Breast epithelium (tissue), 4 donors: ENCODE measurements at regions not wholly inside any gene's neighbourhood (a gene's known extent, or its start where the extent isn't known, plus 50 kb on each side); places are given as distances from the start of the nearest gene placed in this dataset.

Source experiments
- DNase-seq, 2 donors: peaks; one replicate each; pipeline ENCODE4 v3.0.0-alpha.2; 2019; ENCODE audit warnings: low spot score in 2 of 2
- H3K27ac ChIP-seq, 2 donors: fragments of 200-600 bp; sonication (generic) in 1 of 2; one replicate each; pipeline ENCODE4 v1.5.1; 2016 to 2019; ENCODE audit warnings: mild to moderate bottlenecking in 1 of 2
- H3K27me3 ChIP-seq, 2 donors: fragments of 200-600 bp; sonication (generic) in 1 of 2; one replicate each; pipeline versions ENCODE4 v1.5.1 to v1.6.0; 2017 to 2019; ENCODE audit warnings: control low read depth in 1 of 2, mild to moderate bottlenecking in 1 of 2
- H3K36me3 ChIP-seq: fragments of 200-600 bp; one replicate; pipeline ENCODE4 v1.5.1; 2019
- H3K4me1 ChIP-seq, 2 donors: fragments of 200-600 bp; sonication (generic); one replicate each; pipeline ENCODE4 v1.5.1; 2016 to 2019; ENCODE audit warnings: control low read depth in 1 of 2
- H3K4me3 ChIP-seq, 3 donors: fragments of 200-600 bp; sonication (generic); 1 replicate in 2 of 3; 2 replicates in 1 of 3; pipeline ENCODE4 v1.5.1; 2016 to 2019; ENCODE audit warnings: mild to moderate bottlenecking in 3 of 3, moderate library complexity in 2 of 3
- H3K9me3 ChIP-seq, 2 donors: fragments of 200-600 bp; sonication (generic) in 1 of 2; one replicate each; pipeline ENCODE4 v1.5.1; 2016 to 2019; ENCODE audit warnings: control low read depth in 1 of 2
- CTCF ChIP-seq, 3 donors: fragments of 450-650 bp; IDR thresholded peaks; one replicate each; pipeline ENCODE4 v1.5.1; 2016 to 2017; ENCODE audit warnings: antibody characterized with exemption in 3 of 3, mild to moderate bottlenecking in 3 of 3, moderate library complexity in 3 of 3
- POLR2A ChIP-seq: fragments of 450-650 bp; IDR thresholded peaks from one replicate; pipeline ENCODE4 v1.6.1; 2016; ENCODE audit warnings: antibody characterized with exemption, mild to moderate bottlenecking, moderate library complexity
- POLR2AphosphoS5 ChIP-seq, 3 donors: sonication (generic); formaldehyde crosslinking; IDR thresholded peaks; one replicate each; pipeline ENCODE4 v1.6.1; 2017; ENCODE audit warnings: antibody characterized with exemption in 3 of 3
- intact Hi-C: fragments of 100-400 bp; cut with DNase I; formaldehyde crosslinking; loops from one replicate; pipeline ENCODE4 v1.15.1; 2023; ENCODE audit warnings: low total_unique reads

- Histone ChIP-seq H3K4me3 (no peak overlapping the region), H3K27me3 (no peaks in the 10 kb centered on the region), H3K27ac (peak overlapping the region in 1 of 2 donors; percentile 54), H3K9me3 (no peaks in the 10 kb centered on the region), H3K4me1 (no peaks in the 10 kb centered on the region), H3K36me3 (no peaks in the 10 kb centered on the region)
- DNase-seq: no peak
- TF ChIP-seq CTCF (IDR thresholded peaks at IDR 0.05): no peak
- TF ChIP-seq POLR2AphosphoS5 (IDR thresholded peaks at IDR 0.05): no peak
- TF ChIP-seq POLR2A: no peak
- intact Hi-C loops: loop anchor here (2.0 kb wide), 1 partner anchor 133 kb away; no protein-coding TSS in a partner anchor
Measured at GRCh38 chr1:55275941-55276341, 60.8 kb upstream of the USP24 start.

DNA sequence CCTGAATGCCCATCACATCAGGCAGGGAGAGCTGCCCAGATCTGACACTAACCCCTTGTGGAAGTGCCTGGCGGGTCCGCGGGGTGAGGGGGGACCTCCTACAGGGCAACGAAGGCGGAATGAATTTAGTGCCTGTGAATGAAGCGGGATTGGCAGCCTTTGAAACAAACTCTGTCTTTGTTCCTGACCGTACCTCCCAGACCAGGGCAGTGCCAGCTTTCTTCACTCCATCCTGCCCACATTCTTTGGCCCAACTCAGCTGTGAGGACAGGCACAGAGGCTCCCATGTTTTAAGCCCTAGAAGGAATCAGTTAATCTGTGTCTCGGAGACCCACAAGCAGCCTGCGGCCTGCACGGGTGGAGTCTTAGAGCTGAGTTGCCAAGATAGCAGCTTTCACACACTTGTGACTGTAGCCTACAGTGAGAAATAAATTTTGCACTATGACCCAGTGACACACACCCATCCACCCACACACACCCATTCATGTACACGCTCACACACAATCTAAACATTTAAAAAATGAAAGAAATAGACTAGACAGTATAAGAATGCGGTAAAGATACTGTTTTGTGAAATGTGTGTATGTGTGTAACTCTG is 60.1 kb upstream of the USP24 start:
- Histone ChIP-seq H3K27me3 (no peaks in the 10 kb centered on the region), H3K36me3 (no peaks in the 10 kb centered on the region), H3K4me3 (peak overlapping the region in 2 of 3 donors; percentile 7 to 38), H3K9me3 (no peaks in the 10 kb centered on the region), H3K4me1 (no peaks in the 10 kb centered on the region), H3K27ac (peak overlapping the region; percentile 36 to 54)
- intact Hi-C loops: no loop called here
- TF ChIP-seq CTCF (IDR thresholded peaks at IDR 0.05): no peak
- TF ChIP-seq POLR2AphosphoS5 (IDR thresholded peaks at IDR 0.05): no peak
- TF ChIP-seq POLR2A: no peak
- DNase-seq: peak in 1 of 2 donors; percentile 68

DNA sequence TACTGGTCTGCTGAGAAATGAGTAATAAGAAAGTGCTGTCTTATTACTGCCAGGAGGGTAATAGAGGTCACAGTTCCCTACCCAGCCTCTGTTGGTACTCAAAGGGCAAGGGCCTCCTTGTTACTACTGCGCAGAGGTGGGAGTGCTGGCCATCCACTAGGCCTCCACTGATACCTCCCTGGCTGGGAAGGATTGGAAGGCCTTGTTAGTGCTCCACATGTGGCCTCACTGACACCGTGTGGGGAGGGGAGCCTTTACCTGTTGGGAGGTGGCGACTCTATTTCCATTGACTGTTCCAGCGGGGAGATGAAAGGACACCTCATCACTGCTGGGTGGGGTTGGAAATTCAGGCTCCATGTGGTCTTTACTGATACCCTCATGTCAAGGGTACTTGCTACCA is 57.8 kb upstream of the USP24 start:
- H3K9me3 ChIP-seq: no peaks in the 10 kb centered on the region
- intact Hi-C loops: loop anchor here (5.0 kb wide), 1 partner anchor 1444 kb away; no protein-coding TSS in a partner anchor

More for the DNA sequence above, 57.8 kb upstream of the USP24 start:
- Histone ChIP-seq H3K4me1 (no peaks in the 10 kb centered on the region), H3K36me3 (no peaks in the 10 kb centered on the region), H3K4me3 (no peak overlapping the region), H3K27ac (no peak overlapping the region), H3K27me3 (no peaks in the 10 kb centered on the region)
- TF ChIP-seq CTCF (IDR thresholded peaks at IDR 0.05) (no peak), POLR2A (no peak), POLR2AphosphoS5 (IDR thresholded peaks at IDR 0.05) (no peak)
- no peak for DNase-seq
